ENCODE measurements at regions not wholly inside any gene's neighbourhood (a gene's known extent, or its start where the extent isn't known, plus 50 kb on each side); places are given as distances from the start of the nearest gene placed in this dataset.

DNA sequence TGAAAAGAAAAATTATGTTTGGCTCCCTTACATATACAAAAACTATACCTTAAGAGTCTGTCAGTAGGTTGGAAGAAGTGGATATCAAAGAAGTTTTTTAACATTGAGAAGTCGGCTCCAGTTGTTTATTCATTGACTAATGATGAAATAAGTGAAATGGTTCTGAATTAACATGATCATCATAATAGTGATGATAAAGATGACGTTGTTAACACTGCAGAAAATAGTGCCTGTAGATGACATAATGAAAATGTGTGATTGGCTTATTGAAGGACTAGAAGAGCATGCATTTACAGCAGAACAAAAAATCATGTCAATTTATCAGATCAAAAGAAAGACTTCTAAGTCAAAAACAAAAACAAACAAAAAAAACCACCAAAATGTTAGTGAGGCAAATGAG, 1125.4 kb upstream of the NXPH2 start:
- no peaks in the 10 kb centered on the region for H3K9me3 Mint-ChIP-seq (ENCODE audit: low read depth)
- H3K27me3 Mint-ChIP-seq, result no peaks in the 10 kb centered on the region
- no peak for DNase-seq (ENCODE audit: low spot score, unreplicated experiment)
- H3K4me3 Mint-ChIP-seq (ENCODE audit: low read depth), result no peak overlapping the region
- H3K4me1 Mint-ChIP-seq (ENCODE audit: low read depth), result no peaks in the 10 kb centered on the region
- H3K36me3 Mint-ChIP-seq (ENCODE audit: insufficient read depth), result no peaks in the 10 kb centered on the region
- TF ChIP-seq, protein P1, sequence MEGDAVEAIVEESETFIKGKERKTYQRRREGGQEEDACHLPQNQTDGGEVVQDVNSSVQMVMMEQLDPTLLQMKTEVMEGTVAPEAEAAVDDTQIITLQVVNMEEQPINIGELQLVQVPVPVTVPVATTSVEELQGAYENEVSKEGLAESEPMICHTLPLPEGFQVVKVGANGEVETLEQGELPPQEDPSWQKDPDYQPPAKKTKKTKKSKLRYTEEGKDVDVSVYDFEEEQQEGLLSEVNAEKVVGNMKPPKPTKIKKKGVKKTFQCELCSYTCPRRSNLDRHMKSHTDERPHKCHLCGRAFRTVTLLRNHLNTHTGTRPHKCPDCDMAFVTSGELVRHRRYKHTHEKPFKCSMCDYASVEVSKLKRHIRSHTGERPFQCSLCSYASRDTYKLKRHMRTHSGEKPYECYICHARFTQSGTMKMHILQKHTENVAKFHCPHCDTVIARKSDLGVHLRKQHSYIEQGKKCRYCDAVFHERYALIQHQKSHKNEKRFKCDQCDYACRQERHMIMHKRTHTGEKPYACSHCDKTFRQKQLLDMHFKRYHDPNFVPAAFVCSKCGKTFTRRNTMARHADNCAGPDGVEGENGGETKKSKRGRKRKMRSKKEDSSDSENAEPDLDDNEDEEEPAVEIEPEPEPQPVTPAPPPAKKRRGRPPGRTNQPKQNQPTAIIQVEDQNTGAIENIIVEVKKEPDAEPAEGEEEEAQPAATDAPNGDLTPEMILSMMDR (IDR thresholded peaks at IDR 0.05; ENCODE audit: unreplicated experiment), result no peak
- H3K27ac Mint-ChIP-seq, result no peak overlapping the region

DNA sequence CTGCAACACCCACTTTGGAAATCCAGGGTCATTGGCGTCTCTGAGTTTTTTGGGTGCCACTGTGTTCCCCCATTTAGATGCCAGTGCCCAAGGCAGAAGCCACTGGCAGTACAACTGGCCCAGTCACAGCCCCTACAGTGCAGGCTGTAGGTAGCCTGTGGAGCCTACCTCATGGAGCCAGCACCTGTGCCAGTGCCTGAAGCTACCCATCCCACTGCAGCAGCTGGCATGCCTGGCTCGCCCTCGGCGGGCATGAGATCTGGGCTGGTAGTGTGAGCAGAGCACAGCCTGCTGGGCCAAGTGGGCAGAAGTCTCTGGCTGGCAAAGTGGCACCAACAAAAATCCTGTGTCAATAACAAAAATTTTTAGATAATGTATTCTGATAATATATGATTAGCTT, 1111.4 kb upstream of the NXPH2 start:
- no peak overlapping the region for H3K4me3 Mint-ChIP-seq (ENCODE audit: low read depth)

DNA sequence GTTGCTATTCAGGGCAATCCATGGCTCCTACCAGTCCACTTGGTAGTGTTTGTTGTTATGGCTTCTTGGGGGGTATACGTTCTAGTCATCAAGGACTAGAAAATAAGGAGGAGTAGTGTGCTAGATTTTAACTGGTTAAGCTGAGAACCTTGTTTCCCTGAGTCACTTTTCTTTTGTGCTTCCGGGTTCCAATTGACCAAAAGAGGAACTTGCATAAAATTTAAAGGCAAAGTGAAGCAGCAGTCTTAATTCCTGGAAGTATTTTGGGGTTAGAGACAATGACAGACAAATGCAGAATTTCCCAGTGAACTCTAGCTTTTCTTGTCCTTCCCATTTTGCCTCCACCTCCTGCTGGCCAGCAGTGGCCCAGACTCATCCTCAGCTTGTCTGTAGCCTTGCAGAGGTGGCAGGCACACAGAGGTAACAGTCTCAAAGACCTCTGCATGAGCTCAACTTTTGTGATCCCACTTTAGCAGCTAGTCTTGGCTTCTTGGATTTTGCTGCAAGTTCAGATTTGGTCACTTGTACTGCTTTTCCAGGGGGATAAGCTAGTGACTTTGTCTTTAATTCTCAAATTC, 1105.8 kb upstream of the NXPH2 start:
- H3K27me3 Mint-ChIP-seq, result no peaks in the 10 kb centered on the region
- DNase-seq (ENCODE audit: low spot score, unreplicated experiment), result no peak
- H3K4me3 Mint-ChIP-seq (ENCODE audit: low read depth), result no peak overlapping the region
- no peak overlapping the region for H3K27ac Mint-ChIP-seq
- no peaks in the 10 kb centered on the region for H3K9me3 Mint-ChIP-seq (ENCODE audit: low read depth)
- H3K36me3 Mint-ChIP-seq (ENCODE audit: insufficient read depth), result no peaks in the 10 kb centered on the region
- no peaks in the 10 kb centered on the region for H3K4me1 Mint-ChIP-seq (ENCODE audit: low read depth)
- TF ChIP-seq, protein P1 (IDR thresholded peaks at IDR 0.05; ENCODE audit: unreplicated experiment), result no peak

More for the DNA sequence above, 1111.4 kb upstream of the NXPH2 start:
- H3K27ac Mint-ChIP-seq, result no peak overlapping the region
- H3K27me3 Mint-ChIP-seq, result no peaks in the 10 kb centered on the region
- TF ChIP-seq, protein P1 (IDR thresholded peaks at IDR 0.05; ENCODE audit: unreplicated experiment), result no peak
- no peaks in the 10 kb centered on the region for H3K4me1 Mint-ChIP-seq (ENCODE audit: low read depth)
- no peaks in the 10 kb centered on the region for H3K9me3 Mint-ChIP-seq (ENCODE audit: low read depth)
- no peak for DNase-seq (ENCODE audit: low spot score, unreplicated experiment)
- H3K36me3 Mint-ChIP-seq (ENCODE audit: insufficient read depth), result no peaks in the 10 kb centered on the region

DNA sequence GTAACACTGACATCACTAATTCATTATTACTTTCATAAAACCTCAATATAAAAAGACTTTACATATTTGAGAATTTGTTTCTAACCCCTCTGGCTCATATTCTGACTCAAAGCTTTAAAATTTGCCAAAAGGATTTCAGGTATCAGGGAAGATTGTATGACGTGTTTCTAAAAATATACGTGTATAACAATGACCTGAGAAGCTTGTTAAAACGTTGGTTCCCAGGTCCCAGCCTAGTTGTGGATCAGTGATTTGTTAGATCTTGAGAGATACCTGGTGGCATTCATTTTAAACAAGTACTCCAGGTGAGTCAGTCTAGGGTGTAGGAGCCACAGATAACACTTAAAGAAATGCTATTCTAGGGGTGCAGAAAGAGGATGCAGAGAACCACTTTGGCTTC, 1096.8 kb upstream of the NXPH2 start:
- DNase-seq (ENCODE audit: low spot score, unreplicated experiment), result no peak
- H3K27ac Mint-ChIP-seq, result no peak overlapping the region
- no peaks in the 10 kb centered on the region for H3K36me3 Mint-ChIP-seq (ENCODE audit: insufficient read depth)
- no peak overlapping the region for H3K4me3 Mint-ChIP-seq (ENCODE audit: low read depth)
- TF ChIP-seq, protein P1 (IDR thresholded peaks at IDR 0.05; ENCODE audit: unreplicated experiment), result no peak
- H3K9me3 Mint-ChIP-seq (ENCODE audit: low read depth), result peaks cover 3% of the 10 kb centered on the region
- H3K4me1 Mint-ChIP-seq (ENCODE audit: low read depth), result no peaks in the 10 kb centered on the region
- no peaks in the 10 kb centered on the region for H3K27me3 Mint-ChIP-seq

DNA sequence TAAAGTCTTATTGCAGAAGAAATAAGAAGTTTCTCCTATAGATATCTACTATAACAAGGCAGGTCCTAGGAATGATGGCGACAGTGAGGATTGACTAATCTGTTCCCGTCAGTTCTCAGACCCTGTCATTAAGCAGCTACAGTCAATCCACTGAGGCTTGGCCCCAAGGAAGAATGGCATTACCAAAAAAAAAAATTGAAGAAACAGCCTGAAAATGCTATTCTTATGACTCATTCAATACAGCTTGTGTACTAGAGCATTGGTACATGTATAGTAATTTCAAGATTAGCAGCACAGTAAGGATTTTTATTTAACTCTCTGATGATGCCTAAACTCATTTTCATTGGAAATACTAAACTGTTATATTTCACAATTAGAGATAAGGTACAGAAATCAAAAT, 1096.1 kb upstream of the NXPH2 start:
- Mint-ChIP-seq H3K4me1 (ENCODE audit: low read depth) (no peaks in the 10 kb centered on the region), H3K4me3 (ENCODE audit: low read depth) (no peak overlapping the region), H3K9me3 (ENCODE audit: low read depth) (peaks cover 3% of the 10 kb centered on the region), H3K27ac (no peak overlapping the region), H3K36me3 (ENCODE audit: insufficient read depth) (no peaks in the 10 kb centered on the region), H3K27me3 (no peaks in the 10 kb centered on the region)
- no peak for DNase-seq (ENCODE audit: low spot score, unreplicated experiment)
- TF ChIP-seq, protein P1 (IDR thresholded peaks at IDR 0.05; ENCODE audit: unreplicated experiment), result no peak
